Glutamatergic neuron (in vitro differentiated cells): ENCODE measurements at regions not wholly inside any gene's neighbourhood (a gene's known extent, or its start where the extent isn't known, plus 50 kb on each side); places are given as distances from the start of the nearest gene placed in this dataset.

Experiments
- DNase-seq: peaks from one replicate; pipeline ENCODE4 v3.0.0; 2022
- H3K27ac Mint-ChIP-seq: one replicate; pipeline ENCODE4 v1.8.0; 2020; ENCODE audit warnings: mild to moderate bottlenecking, mixed read lengths, inconsistent platforms; ENCODE audit not compliant: unreplicated experiment
- H3K27me3 Mint-ChIP-seq: one replicate; pipeline ENCODE4 v1.8.0; 2020; ENCODE audit warnings: mild to moderate bottlenecking, moderate library complexity, mixed read lengths, inconsistent platforms; ENCODE audit not compliant: unreplicated experiment
- H3K36me3 Mint-ChIP-seq: one replicate; pipeline ENCODE4 v1.8.0; 2020; ENCODE audit warnings: mild to moderate bottlenecking, mixed read lengths, inconsistent platforms; ENCODE audit not compliant: unreplicated experiment
- H3K4me1 Mint-ChIP-seq: one replicate; pipeline ENCODE4 v1.8.0; 2020; ENCODE audit warnings: mild to moderate bottlenecking, low read depth, mixed read lengths, inconsistent platforms; ENCODE audit not compliant: unreplicated experiment
- H3K4me3 Mint-ChIP-seq: one replicate; pipeline ENCODE4 v1.8.0; 2020; ENCODE audit warnings: mild to moderate bottlenecking, mixed read lengths, inconsistent platforms; ENCODE audit not compliant: unreplicated experiment
- H3K9me3 Mint-ChIP-seq: one replicate; pipeline ENCODE4 v1.8.0; 2020; ENCODE audit warnings: mild to moderate bottlenecking, moderate library complexity, mixed read lengths, inconsistent platforms; ENCODE audit not compliant: unreplicated experiment
- TF ChIP-seq, protein P1 (sequence below): fragments of 200-600 bp; sonication (generic); IDR thresholded peaks from one replicate; pipeline ENCODE4 v1.5.0; 2021; ENCODE audit not compliant: partially characterized antibody, unreplicated experiment

DNA sequence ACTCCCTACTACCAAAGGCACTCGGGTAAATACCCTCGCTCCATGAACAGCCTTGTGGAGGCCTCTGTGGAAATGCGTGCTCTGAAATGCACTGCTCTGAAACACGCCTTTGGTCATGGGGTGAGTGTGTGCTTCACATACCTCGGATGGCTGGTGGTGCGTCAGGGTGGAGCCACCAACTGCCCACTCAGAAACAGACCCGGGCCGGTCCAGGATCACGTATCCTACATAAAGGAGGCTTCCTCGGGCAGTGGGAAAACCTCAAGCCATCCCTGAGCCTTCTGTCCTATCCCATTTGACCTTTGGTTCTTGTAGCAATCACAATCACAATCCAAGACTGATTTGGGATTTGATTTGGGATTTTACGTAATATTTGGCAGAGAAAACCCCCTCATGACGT is 53.5 kb upstream of the ZNF516 start:
- no peak overlapping the region for H3K4me3 Mint-ChIP-seq

DNA sequence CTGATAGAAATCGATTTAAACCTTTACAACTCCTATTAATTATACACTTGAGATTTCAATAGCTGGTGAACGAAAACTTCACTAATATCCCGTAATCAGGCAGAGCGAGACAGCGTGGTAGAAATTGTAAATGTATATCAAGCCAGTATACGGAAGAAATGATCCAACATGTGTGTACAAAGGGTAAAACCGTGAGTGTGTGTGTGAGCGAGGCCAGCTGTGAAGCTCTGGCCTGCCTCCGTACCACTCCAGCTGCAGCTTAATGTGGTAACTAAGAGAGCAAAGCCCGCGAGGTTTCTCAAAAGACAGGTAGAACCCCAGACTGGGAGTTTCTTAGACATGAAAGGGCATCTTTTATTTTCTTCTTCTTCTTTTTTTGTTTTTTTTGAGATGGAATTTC is 52.3 kb upstream of the ZNF516 start:
- Mint-ChIP-seq H3K27me3 (peaks cover 3% of the 10 kb centered on the region), H3K9me3 (peaks cover 1% of the 10 kb centered on the region), H3K27ac (no peak overlapping the region), H3K36me3 (peaks cover 4% of the 10 kb centered on the region), H3K4me1 (peaks cover 9% of the 10 kb centered on the region), H3K4me3 (no peak overlapping the region)
- DNase-seq: no peak
- TF ChIP-seq, protein P1, sequence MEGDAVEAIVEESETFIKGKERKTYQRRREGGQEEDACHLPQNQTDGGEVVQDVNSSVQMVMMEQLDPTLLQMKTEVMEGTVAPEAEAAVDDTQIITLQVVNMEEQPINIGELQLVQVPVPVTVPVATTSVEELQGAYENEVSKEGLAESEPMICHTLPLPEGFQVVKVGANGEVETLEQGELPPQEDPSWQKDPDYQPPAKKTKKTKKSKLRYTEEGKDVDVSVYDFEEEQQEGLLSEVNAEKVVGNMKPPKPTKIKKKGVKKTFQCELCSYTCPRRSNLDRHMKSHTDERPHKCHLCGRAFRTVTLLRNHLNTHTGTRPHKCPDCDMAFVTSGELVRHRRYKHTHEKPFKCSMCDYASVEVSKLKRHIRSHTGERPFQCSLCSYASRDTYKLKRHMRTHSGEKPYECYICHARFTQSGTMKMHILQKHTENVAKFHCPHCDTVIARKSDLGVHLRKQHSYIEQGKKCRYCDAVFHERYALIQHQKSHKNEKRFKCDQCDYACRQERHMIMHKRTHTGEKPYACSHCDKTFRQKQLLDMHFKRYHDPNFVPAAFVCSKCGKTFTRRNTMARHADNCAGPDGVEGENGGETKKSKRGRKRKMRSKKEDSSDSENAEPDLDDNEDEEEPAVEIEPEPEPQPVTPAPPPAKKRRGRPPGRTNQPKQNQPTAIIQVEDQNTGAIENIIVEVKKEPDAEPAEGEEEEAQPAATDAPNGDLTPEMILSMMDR: no peak

More for the DNA sequence above, 53.5 kb upstream of the ZNF516 start:
- peaks cover 2% of the 10 kb centered on the region for H3K27me3 Mint-ChIP-seq
- peaks cover 4% of the 10 kb centered on the region for H3K36me3 Mint-ChIP-seq
- H3K4me1 Mint-ChIP-seq: peaks cover 9% of the 10 kb centered on the region
- H3K9me3 Mint-ChIP-seq: peaks cover 1% of the 10 kb centered on the region
- H3K27ac Mint-ChIP-seq: no peak overlapping the region
- DNase-seq: no peak
- TF ChIP-seq, protein P1: no peak

DNA sequence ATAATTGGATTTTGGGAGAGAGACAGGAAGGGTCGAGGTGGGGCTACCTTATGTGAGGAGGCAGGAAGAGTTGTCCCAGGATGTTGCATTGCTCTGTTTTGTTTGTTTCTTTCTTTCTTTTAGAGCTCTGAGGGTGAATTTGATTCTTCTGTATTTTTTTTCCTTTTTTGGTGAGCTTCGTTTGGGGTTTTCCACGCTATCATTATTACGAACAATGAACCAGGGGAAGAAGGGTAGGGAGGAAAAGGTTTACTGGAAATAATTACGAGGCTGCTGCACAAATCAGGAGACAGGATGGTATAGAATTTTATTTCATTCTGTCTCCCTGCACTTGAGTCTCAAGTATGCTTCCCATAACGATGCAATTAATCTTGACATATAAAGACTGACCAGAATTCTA is 51.4 kb upstream of the ZNF516 start:
- DNase-seq: no peak
- Mint-ChIP-seq H3K27ac (no peak overlapping the region), H3K27me3 (peaks cover 3% of the 10 kb centered on the region), H3K36me3 (peaks cover 4% of the 10 kb centered on the region), H3K9me3 (peaks cover 1% of the 10 kb centered on the region), H3K4me1 (peaks cover 9% of the 10 kb centered on the region), H3K4me3 (no peak overlapping the region)
- TF ChIP-seq, protein P1: no peak

DNA sequence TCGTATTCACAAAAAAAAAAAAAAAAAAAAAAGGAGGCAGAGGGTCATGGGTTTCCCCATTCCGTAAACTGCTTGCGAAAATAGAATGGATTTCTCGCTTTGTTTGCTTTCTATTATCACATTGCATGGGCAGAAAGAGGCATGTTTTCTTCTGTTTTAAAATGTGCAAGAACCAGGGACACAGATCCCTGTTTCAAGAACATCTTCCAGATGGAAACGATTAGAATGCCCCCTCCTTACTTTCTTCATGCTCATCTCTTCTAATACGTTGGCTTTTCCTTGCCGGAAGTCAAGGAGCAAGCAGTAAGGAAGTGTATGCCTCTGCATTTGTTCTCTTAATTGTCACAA is 51.0 kb upstream of the ZNF516 start:
- TF ChIP-seq, protein P1: no peak
- Mint-ChIP-seq H3K9me3 (peaks cover 1% of the 10 kb centered on the region), H3K4me1 (peaks cover 9% of the 10 kb centered on the region), H3K4me3 (no peak overlapping the region), H3K27me3 (peaks cover 3% of the 10 kb centered on the region), H3K36me3 (peaks cover 4% of the 10 kb centered on the region), H3K27ac (no peak overlapping the region)
- DNase-seq: no peak

DNA sequence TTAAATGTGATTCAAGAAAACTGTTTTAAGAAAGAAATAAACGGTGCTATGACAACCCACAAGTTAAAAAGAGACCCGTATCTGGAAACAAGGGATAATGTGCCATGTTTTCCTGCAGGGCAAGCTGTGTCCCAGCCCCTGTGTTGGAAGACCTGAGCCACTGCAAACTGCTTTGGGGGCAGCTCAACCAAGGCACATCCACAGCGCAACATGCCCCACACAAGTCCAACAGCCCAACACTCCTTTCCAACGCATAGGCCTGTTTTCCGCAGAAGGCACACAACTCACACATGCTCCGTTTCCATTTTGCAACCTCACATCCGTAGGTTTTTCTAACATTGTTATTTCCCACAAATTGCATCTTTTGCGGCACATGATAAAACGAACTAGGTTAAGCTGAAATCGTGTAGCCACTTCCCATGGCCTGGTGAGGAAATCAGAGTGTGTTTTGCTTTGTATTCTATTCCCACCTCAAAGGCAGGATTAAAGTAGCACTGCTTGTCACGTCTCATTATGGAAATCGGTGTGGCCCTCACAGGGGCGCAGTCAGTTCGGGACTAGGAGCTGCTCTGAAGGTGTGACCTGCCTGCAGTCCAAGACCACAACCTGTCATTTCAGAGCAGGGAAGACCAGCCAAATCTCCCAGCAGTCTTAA is 50.5 kb upstream of the ZNF516 start:
- Mint-ChIP-seq H3K36me3 (peaks cover 4% of the 10 kb centered on the region), H3K4me3 (no peak overlapping the region), H3K9me3 (peaks cover 1% of the 10 kb centered on the region), H3K27ac (peak overlapping the region; percentile 22), H3K4me1 (peaks cover 9% of the 10 kb centered on the region), H3K27me3 (peaks cover 3% of the 10 kb centered on the region)
- DNase-seq: no peak
- TF ChIP-seq, protein P1: no peak
